Astrocyte (in vitro differentiated cells and primary cell): ENCODE measurements at regions not wholly inside any gene's neighbourhood (a gene's known extent, or its start where the extent isn't known, plus 50 kb on each side); places are given as distances from the start of the nearest gene placed in this dataset.
A peak's percentile ranks its signal among the peaks of the same experiment; 100 is the strongest.

ENCODE experiments used
- DNase-seq: peaks from one replicate; pipeline ENCODE4 v3.0.0-alpha.2; 2010; ENCODE audit warnings: low read depth
- FAIRE-seq: peaks from 2 replicates; lab custom pipeline; 2011; peaks lifted over from hg19 to GRCh38; lab: Jason Lieb, UNC
- H2AFZ ChIP-seq: 2 replicates; pipeline ENCODE4 v1.6.0; 2012; ENCODE audit warnings: low read depth, low read length, inconsistent platforms
- H3K27ac ChIP-seq: 2 replicates; pipeline ENCODE4 v1.5.1; 2011; ENCODE audit warnings: low read depth, low read length, inconsistent platforms
- H3K27me3 ChIP-seq: 2 replicates; pipeline ENCODE4 v1.6.0; 2011; ENCODE audit warnings: low read length, inconsistent platforms; ENCODE audit not compliant: insufficient read depth
- H3K36me3 ChIP-seq: 2 replicates; pipeline ENCODE4 v1.5.1; 2011; ENCODE audit warnings: low read length, inconsistent platforms; ENCODE audit not compliant: insufficient read depth
- H3K4me1 ChIP-seq: 2 replicates; pipeline ENCODE4 v1.5.1; 2011; ENCODE audit warnings: low read length, inconsistent platforms; ENCODE audit not compliant: insufficient read depth
- H3K4me2 ChIP-seq: 2 replicates; pipeline ENCODE4 v1.6.0; 2012; ENCODE audit warnings: low read length, inconsistent platforms
- H3K4me3 ChIP-seq: 2 replicates; pipeline ENCODE4 v1.5.1; 2011; ENCODE audit warnings: low read depth, mild to moderate bottlenecking, low read length, inconsistent platforms; ENCODE audit not compliant: insufficient read depth
- H3K79me2 ChIP-seq: 2 replicates; pipeline ENCODE4 v1.6.0; 2012; ENCODE audit warnings: mild to moderate bottlenecking, low read length, inconsistent platforms; ENCODE audit not compliant: insufficient read depth
- H3K9ac ChIP-seq: 2 replicates; pipeline ENCODE4 v1.6.0; 2012; ENCODE audit warnings: mild to moderate bottlenecking, low read length, inconsistent platforms
- H3K9me3 ChIP-seq: 2 replicates; pipeline ENCODE4 v1.5.1; 2012; ENCODE audit warnings: low read depth, mild to moderate bottlenecking, low read length, inconsistent platforms; ENCODE audit not compliant: insufficient read depth
- H4K20me1 ChIP-seq: 2 replicates; pipeline ENCODE4 v1.6.0; 2012; ENCODE audit warnings: low read length, inconsistent platforms; ENCODE audit not compliant: insufficient read depth
- H3K27ac Mint-ChIP-seq: one replicate; pipeline ENCODE4 v1.8.0; 2021; ENCODE audit warnings: mild to moderate bottlenecking, mixed read lengths; ENCODE audit not compliant: unreplicated experiment
- H3K27me3 Mint-ChIP-seq: one replicate; pipeline ENCODE4 v1.8.0; 2021; ENCODE audit warnings: low read depth, mixed read lengths; ENCODE audit not compliant: unreplicated experiment
- H3K36me3 Mint-ChIP-seq: one replicate; pipeline ENCODE4 v1.8.0; 2021; ENCODE audit warnings: low read depth, mixed read lengths; ENCODE audit not compliant: unreplicated experiment
- H3K4me1 Mint-ChIP-seq: one replicate; pipeline ENCODE4 v1.8.0; 2021; ENCODE audit warnings: low read depth, mixed read lengths; ENCODE audit not compliant: unreplicated experiment
- H3K4me3 Mint-ChIP-seq: one replicate; pipeline ENCODE4 v1.8.0; 2021; ENCODE audit warnings: mild to moderate bottlenecking, moderate library complexity, mixed read lengths; ENCODE audit not compliant: unreplicated experiment
- H3K9me3 Mint-ChIP-seq: one replicate; pipeline ENCODE4 v1.8.0; 2021; ENCODE audit warnings: mild to moderate bottlenecking, mixed read lengths; ENCODE audit not compliant: unreplicated experiment
- CTCF ChIP-seq: IDR thresholded peaks from 2 replicates; pipeline ENCODE4 v1.5.1; 2011; ENCODE audit warnings: low read depth, mild to moderate bottlenecking, inconsistent platforms, low read length, moderate library complexity; ENCODE audit not compliant: insufficient read depth
- EZH2 ChIP-seq: IDR thresholded peaks from 2 replicates; pipeline ENCODE4 v1.6.1; 2012; ENCODE audit warnings: mild to moderate bottlenecking, low read length, inconsistent platforms; ENCODE audit not compliant: insufficient read depth

- H3K4me3 ChIP-seq = no peak overlapping the region
- Mint-ChIP-seq H3K36me3 (no peaks in the 10 kb centered on the region), H3K9me3 (no peaks in the 10 kb centered on the region), H3K27me3 (no peaks in the 10 kb centered on the region), H3K27ac (no peak overlapping the region), H3K4me3 (no peak overlapping the region), H3K4me1 (peaks cover 7% of the 10 kb centered on the region)
- H3K9me3 ChIP-seq = no peaks in the 10 kb centered on the region
- no peaks in the 10 kb centered on the region for H3K4me1 ChIP-seq
- H3K79me2 ChIP-seq = no peaks in the 10 kb centered on the region
- TF ChIP-seq CTCF (no peak), EZH2 (no peak)
- no peaks in the 10 kb centered on the region for H4K20me1 ChIP-seq
- DNase-seq = no peak
- H3K27me3 ChIP-seq = no peaks in the 10 kb centered on the region
- no peak overlapping the region for H3K9ac ChIP-seq
- FAIRE-seq = no peak
- no peaks in the 10 kb centered on the region for H3K36me3 ChIP-seq
- H3K27ac ChIP-seq = no peak overlapping the region
- no peak overlapping the region for H2AFZ ChIP-seq
- no peak overlapping the region for H3K4me2 ChIP-seq
Measured at GRCh38 chr13:53141336-53141735, 112.7 kb downstream of the OLFM4 start.

- Mint-ChIP-seq H3K4me1 (peaks cover 7% of the 10 kb centered on the region), H3K27me3 (peaks cover 2% of the 10 kb centered on the region), H3K4me3 (no peak overlapping the region), H3K36me3 (no peaks in the 10 kb centered on the region), H3K27ac (no peak overlapping the region), H3K9me3 (no peaks in the 10 kb centered on the region)
- Histone ChIP-seq H3K4me3 (no peak overlapping the region), H2AFZ (no peak overlapping the region), H3K9me3 (no peaks in the 10 kb centered on the region), H3K36me3 (no peaks in the 10 kb centered on the region), H3K27ac (no peak overlapping the region), H3K4me1 (no peaks in the 10 kb centered on the region), H3K79me2 (no peaks in the 10 kb centered on the region), H4K20me1 (no peaks in the 10 kb centered on the region), H3K9ac (no peak overlapping the region), H3K27me3 (no peaks in the 10 kb centered on the region), H3K4me2 (peak overlapping the region; percentile 11)
- DNase-seq (peak; percentile 8), FAIRE-seq (no peak)
- TF ChIP-seq EZH2 (no peak), CTCF (no peak)
Measured at GRCh38 chr13:53142306-53142705, 113.7 kb downstream of the OLFM4 start.

GRCh38 chr13:53143757-53144339 is 115.2 kb downstream of the OLFM4 start:
- Mint-ChIP-seq H3K4me1 (no peaks in the 10 kb centered on the region), H3K36me3 (no peaks in the 10 kb centered on the region), H3K9me3 (no peaks in the 10 kb centered on the region), H3K27me3 (peaks cover 7% of the 10 kb centered on the region), H3K27ac (no peak overlapping the region), H3K4me3 (no peak overlapping the region)
- FAIRE-seq (no peak), DNase-seq (no peak)
- Histone ChIP-seq H3K4me1 (no peaks in the 10 kb centered on the region), H3K4me3 (no peak overlapping the region), H3K4me2 (no peak overlapping the region), H4K20me1 (no peaks in the 10 kb centered on the region), H3K9ac (no peak overlapping the region), H3K79me2 (no peaks in the 10 kb centered on the region), H3K27me3 (no peaks in the 10 kb centered on the region), H3K36me3 (no peaks in the 10 kb centered on the region), H3K9me3 (no peaks in the 10 kb centered on the region), H2AFZ (no peak overlapping the region), H3K27ac (no peak overlapping the region)
- TF ChIP-seq CTCF (no peak), EZH2 (no peak)
